WTC11 (cell line): ENCODE measurements at regions not wholly inside any gene's neighbourhood (a gene's known extent, or its start where the extent isn't known, plus 50 kb on each side); places are given as distances from the start of the nearest gene placed in this dataset.

Experiments
- ATF1 ChIP-seq: sonication (generic); formaldehyde crosslinking; IDR thresholded peaks from 2 replicates; pipeline ENCODE4 v1.8.1; 2023; ENCODE audit warnings: mild to moderate bottlenecking, moderate library complexity, missing genetic modification reagents
- CREB1 ChIP-seq: sonication (generic); formaldehyde crosslinking; IDR thresholded peaks from 2 replicates; pipeline ENCODE4 v1.8.0; 2023; ENCODE audit warnings: mild to moderate bottlenecking, missing genetic modification reagents
- CTCF ChIP-seq: fragments of 200-600 bp; IDR thresholded peaks from 2 replicates; pipeline ENCODE4 v1.8.0; 2022; ENCODE audit warnings: antibody characterized with exemption
- GABPB1 ChIP-seq: sonication (generic); formaldehyde crosslinking; IDR thresholded peaks from 2 replicates; pipeline ENCODE4 v1.8.1; 2023; ENCODE audit warnings: mild to moderate bottlenecking, missing genetic modification reagents
- MAX ChIP-seq: sonication (generic); formaldehyde crosslinking; IDR thresholded peaks from 2 replicates; pipeline ENCODE4 v1.8.0; 2022; ENCODE audit warnings: mild to moderate bottlenecking, missing genetic modification reagents
- NR2C2 ChIP-seq: sonication (generic); formaldehyde crosslinking; IDR thresholded peaks from 2 replicates; pipeline ENCODE4 v1.8.0; 2022; ENCODE audit warnings: mild to moderate bottlenecking, missing genetic modification reagents
- SOX15 ChIP-seq: fragments of 250-450 bp; sonication (Bioruptor Pico); IDR thresholded peaks from 2 replicates; pipeline ENCODE4 v1.9.0; 2021; ENCODE audit warnings: mild to moderate bottlenecking
- TEAD1 ChIP-seq: sonication (generic); formaldehyde crosslinking; IDR thresholded peaks from 2 replicates; pipeline ENCODE4 v1.8.0; 2022; ENCODE audit warnings: mild to moderate bottlenecking, missing genetic modification reagents
- ZMAT4 ChIP-seq: fragments of 250-450 bp; sonication (Bioruptor Pico); IDR thresholded peaks from 2 replicates; pipeline ENCODE4 v1.9.0; 2021; ENCODE audit warnings: mild to moderate bottlenecking
- ZSCAN18 ChIP-seq: fragments of 250-450 bp; sonication (Bioruptor Pico); IDR thresholded peaks from 2 replicates; pipeline ENCODE4 v2.1.2; 2022; ENCODE audit warnings: mild to moderate bottlenecking, moderate library complexity
- TF ChIP-seq, protein P1 (sequence below): sonication (generic); formaldehyde crosslinking; IDR thresholded peaks from 2 replicates; pipeline ENCODE4 v1.8.1; 2022; ENCODE audit warnings: mild to moderate bottlenecking, missing genetic modification reagents, moderate library complexity, borderline replicate concordance

- TF ChIP-seq CTCF (no peak), GABPB1 (CRISPR knock-in tag) (no peak), TEAD1 (CRISPR knock-in tag) (no peak), NR2C2 (no peak), MAX (no peak), ZSCAN18 (CRISPR knock-in tag) (no peak), ATF1 (CRISPR knock-in tag) (no peak), ZMAT4 (CRISPR knock-in tag) (no peak), SOX15 (CRISPR knock-in tag) (no peak), CREB1 (CRISPR knock-in tag) (no peak)
- TF ChIP-seq, protein P1, sequence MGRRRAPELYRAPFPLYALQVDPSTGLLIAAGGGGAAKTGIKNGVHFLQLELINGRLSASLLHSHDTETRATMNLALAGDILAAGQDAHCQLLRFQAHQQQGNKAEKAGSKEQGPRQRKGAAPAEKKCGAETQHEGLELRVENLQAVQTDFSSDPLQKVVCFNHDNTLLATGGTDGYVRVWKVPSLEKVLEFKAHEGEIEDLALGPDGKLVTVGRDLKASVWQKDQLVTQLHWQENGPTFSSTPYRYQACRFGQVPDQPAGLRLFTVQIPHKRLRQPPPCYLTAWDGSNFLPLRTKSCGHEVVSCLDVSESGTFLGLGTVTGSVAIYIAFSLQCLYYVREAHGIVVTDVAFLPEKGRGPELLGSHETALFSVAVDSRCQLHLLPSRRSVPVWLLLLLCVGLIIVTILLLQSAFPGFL (CRISPR knock-in tag), result no peak
Observed at GRCh38 chr15:26311710-26312236, 448.6 kb upstream of the ATP10A start.
